Keratinocyte (primary cell): ENCODE measurements at regions not wholly inside any gene's neighbourhood (a gene's known extent, or its start where the extent isn't known, plus 50 kb on each side); places are given as distances from the start of the nearest gene placed in this dataset.

Source experiments
- CTCF ChIP-seq, 3 experiments: IDR thresholded peaks in 1 of 3; conservative IDR thresholded peaks in 1 of 3; optimal IDR thresholded peaks in 1 of 3; 2 replicates in 2 of 3; 3 replicates in 1 of 3; pipeline versions ENCODE3 to v1.5.1; 2011; ENCODE audit warnings: low read length in 3 of 3, mild to moderate bottlenecking in 3 of 3, moderate library complexity in 2 of 3, control low read depth in 1 of 3, inconsistent platforms in 1 of 3; ENCODE audit not compliant: insufficient read depth in 2 of 3; ENCODE audit errors: extremely low read depth in 1 of 3
- EZH2 ChIP-seq: IDR thresholded peaks from one replicate; pipeline ENCODE4 v1.6.1; 2012; ENCODE audit warnings: inconsistent platforms, mild to moderate bottlenecking, low read length, moderate library complexity

DNA sequence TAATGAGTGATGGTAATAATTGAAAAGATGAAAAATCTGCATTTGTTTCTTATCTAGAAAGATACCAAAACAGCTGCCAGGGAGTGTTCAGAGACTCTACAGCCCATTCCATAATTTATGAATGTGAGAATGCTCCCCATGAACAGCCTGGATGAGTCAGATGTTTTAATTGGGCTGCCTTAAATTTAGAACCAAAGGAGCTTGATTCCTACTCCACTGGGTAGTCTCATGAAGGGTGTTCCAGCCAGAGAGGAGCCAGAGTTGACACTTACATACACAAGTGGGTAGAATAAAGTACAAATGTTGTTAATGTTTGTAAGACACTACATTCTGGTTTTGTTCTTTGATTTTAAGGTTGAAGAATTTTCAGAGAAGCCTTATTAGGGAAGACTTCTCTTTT lies 123.2 kb upstream of the PRNP start:
- TF ChIP-seq CTCF (optimal IDR thresholded peaks at IDR 0.05 in 1 of 3, IDR thresholded peaks at IDR 0.05 in 1 of 3, conservative IDR thresholded peaks at IDR 0.05 in 1 of 3; ENCODE audit: extremely low read depth in 1 of 3, insufficient read depth in 2 of 3, low read length in 3 of 3), result no peak
- TF ChIP-seq EZH2, result no peak
